ENCODE measurements at regions not wholly inside any gene's neighbourhood (a gene's known extent, or its start where the extent isn't known, plus 50 kb on each side); places are given as distances from the start of the nearest gene placed in this dataset.
"Not testable (repeated sequence)": the region's sequence is repeated elsewhere in the genome, so short reads cannot be mapped to it uniquely, and the experiment has no call there.

DNA sequence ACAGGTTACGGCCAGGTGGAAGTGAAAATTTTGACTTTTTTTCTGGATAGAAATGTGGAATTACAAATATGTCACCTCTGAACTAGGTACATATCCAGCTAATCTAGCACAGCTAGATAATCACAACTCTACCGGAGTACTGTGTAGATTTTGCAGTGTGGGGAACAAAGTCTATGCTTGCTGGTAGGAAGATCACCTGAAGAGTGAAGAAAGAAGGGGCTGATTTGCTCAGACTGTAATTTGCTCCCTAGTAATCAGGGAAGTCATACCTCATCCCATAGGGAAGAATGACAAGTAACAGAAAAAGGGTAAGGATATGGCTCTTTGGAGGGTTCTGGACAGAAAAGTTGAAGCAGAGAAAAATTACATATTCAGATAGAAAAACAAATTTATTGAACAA is 319.6 kb upstream of the TMPRSS15 start:
- DNase-seq: no peak

DNA sequence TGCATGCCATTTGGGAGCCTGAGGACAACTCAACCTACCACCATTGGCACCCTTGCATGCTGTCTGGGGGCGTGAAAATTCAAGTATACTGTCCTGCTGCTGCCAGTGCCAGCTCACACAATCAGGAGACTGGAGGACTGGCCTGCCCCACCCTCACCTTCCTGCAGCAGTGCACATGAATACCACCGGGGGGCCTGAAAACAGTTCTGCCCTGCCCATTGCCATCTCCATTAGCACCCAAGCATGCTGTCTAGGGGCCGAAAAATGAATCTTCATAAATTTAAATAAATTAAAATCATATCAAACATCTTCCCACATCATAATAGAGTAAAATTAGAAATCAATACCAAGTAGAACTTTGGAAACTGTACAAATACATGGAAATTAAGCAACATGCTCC is 322.1 kb upstream of the TMPRSS15 start:
- no peak for DNase-seq

DNA sequence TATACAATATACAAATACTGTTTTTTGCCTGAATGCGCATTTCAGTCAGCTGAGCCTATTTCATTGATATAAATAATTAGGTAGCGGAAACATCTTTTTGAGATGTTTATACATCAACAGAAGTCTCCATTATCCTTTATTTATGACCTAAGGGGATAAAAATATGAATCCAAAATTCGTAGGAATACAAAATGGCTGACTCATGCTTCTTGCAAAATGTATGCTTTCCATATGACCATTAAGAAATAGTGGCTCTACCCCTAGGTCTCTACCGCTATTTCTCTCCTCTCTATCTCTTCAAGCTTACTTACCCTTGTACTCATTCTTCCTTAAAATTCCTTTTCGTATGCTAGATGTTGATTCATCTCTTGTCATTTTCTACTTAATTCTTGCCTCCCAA is 338.4 kb upstream of the TMPRSS15 start:
- DNase-seq: no peak

DNA sequence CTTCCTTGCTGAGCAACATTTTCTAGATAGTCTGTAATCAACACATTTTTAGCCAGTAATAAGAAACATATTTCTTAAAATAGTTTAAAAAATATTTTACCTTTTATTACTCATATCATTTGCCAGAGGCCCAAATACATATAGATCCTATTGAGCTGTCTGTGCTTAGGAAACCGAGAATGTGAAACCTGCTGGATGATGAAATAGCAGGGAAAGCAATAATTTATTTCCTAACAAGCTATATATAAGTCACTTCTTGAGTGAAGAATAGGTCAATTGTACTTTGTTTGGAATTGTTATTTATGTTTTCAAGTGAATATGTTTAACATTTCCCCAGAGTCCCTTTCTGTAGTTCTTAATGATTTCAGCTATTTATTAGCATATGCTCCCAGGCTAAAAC is 339.9 kb upstream of the TMPRSS15 start:
- no peak for DNase-seq

DNA sequence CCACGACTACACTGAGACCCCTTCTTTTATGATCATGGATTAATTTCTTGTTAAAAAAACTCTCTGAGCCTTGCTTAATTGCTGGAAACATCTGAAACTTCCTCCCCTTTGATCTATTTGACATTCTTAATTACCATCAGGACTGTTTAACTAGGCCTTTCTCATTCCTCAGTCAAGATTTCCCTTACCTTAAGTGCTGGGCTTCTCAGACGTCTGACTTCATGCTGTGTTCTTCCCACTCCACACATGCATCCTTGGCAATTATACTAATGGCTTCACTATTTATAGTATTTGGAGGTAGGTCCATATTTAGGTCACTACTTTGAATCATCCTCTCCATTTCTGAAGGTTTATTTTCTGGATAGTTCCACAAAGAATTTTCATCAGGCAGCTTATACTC is 341.3 kb upstream of the TMPRSS15 start:
- no peak for DNase-seq

DNA sequence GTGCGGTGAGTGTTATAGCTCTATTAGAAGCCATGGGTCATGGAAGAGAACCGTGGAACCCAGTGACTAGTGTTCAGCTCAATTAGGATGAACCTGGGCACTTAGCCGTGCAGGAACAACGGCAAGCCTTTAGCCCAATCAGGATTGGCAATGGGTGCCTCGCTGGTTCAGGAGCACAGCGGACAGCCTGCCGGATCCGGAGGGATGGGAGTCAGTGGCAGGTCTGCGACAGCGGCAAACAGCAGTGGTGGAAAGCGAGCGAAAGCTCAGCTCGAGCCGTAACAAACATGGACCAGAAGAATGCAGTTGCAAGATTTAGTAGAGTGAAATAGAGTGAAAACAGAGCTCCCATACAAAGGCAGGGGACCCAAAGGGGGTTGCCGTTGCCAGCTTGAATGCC is 349.3 kb upstream of the TMPRSS15 start:
- not testable (repeated sequence) for DNase-seq

DNA sequence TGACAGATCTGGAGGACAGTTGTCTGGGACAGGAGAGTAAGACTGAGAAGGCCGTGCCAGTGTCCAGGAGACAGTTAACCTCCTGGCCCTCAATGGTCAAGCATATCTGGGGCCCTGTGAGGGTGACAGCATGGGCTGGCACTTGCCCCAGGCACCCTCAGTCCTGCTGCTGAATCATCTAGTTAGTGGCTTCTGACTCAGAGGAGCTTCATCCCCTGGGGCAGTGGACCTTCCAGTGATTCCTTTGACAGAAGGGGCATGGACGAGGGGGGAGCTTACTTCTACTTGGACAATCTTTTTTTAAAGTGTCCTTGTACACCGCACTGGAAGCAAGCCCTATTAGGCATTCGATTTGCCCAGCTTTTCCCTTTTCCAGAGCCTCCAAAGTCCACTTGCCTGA is 352.7 kb upstream of the TMPRSS15 start:
- DNase-seq: not testable (repeated sequence)

DNA sequence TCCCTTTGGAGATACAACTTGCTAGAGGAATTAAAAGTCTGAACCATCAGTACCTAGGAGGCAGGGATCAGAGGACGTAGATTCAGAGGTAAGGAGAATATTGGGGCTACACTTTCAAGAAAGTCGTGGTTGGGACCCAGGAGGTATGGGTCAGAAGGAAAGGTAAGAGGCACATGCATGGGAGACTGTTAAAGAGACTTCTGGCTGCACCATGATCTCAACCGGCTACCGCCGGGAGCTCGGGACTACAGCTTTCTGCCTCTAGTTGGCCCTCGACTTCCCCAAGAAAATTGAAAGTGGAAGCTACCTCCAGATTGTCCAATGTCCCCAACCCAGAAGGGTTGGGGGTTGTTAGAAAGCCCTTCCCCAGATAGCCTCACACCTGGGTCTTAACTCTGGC is 355.7 kb upstream of the TMPRSS15 start:
- DNase-seq: no peak

DNA sequence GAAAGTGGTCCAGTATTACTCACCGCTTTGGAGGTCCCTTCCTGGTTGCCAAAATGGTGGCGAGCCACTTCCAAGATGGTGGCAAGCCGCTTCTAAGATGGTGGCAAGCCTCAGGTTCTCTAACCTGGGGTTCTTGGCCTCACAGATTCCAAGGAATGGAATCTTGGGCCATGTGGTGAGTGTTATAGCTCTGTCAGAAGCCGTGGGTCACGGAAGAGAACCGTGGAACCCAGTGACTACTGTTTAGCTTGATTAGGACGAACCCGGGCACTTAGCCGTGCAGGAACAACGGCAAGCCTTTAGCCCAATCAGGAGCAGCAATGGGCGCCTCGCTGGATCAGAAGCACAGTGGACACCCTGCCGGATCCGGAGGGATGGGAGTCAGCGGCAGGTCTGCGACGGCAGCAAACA is 356.2 kb upstream of the TMPRSS15 start:
- DNase-seq: no peak

DNA sequence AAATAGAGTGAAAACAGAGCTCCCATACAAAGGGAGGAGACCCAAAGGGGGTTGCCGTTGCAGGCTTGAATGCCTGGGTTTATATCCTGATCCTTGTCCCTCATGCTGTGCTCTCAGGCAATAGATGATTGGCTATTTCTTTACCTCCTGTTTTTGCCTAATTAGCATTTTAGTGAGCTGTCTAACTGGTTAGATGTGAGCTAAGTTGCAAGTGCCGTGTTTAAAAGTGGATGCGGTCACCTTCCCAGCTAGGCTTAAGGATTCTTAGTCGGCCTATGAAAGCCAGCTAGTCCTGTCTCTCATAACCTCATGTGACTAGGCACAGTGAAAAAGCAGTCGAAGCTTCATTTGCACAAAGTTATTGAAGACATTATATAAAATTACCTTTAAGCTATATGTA is 356.7 kb upstream of the TMPRSS15 start:
- DNase-seq: no peak

DNA sequence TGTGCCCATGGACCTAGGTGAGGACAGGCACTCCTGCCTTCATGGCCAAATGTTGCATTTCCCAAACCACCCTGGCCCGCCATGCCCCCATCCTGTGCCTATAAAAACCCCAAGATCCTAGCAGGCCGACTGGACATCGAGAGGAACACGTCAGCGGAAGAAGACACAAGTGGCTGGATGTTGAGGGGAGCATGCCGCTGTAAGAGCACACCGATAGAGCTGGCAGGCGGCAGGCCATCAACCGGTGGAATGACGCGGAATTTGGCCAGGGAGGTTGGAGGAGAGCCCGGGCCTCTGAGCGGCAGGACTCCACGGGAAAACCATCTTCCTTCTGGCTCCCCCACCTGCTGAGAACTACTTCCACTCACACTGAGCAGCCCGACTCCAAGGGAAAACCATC is 361.1 kb upstream of the TMPRSS15 start:
- no peak for DNase-seq

DNA sequence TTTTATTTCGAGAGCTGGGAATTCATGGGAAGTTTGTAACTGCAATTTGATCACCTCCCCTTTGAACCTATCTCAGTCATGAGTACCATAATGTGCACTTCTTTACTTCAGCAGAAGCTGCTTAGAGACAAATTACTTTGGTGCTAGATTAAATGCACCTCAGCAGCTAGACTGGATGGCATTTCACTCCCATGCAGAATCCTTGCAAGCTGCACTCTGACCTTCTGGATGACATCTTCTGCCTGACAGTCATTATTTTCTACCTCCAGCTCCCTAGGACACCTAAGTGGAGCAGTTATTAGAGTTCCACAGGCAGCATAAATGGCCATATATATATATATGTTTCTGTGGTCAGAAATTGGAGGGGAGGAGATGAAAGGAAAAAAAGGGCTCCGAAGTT is 366.0 kb upstream of the TMPRSS15 start:
- no peak for DNase-seq

DNA sequence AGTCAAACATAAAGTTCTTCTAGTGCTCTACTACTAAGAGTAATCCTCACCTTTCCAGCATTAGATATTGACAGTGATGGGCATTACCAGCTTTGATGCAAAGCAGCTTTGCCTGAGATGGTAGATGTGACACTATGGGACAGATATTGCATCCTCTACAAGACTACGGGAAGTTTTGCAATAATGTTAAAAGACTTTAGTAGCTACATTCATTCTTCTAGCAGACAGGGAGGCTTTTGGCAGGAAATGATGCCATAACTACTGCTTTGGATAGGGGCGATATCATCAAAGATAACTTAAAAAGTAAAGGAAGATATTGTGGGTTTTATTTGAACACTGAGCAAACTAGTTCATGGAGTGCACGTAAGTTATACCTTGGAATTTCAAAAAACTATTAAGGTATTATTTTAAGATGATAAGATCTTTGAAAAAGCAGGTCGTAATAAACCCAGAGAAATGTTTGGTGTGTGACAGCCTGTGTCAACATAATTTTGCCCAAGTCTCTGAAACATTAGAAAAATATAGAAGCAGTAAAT is 368.3 kb upstream of the TMPRSS15 start:
- DNase-seq: no peak

DNA sequence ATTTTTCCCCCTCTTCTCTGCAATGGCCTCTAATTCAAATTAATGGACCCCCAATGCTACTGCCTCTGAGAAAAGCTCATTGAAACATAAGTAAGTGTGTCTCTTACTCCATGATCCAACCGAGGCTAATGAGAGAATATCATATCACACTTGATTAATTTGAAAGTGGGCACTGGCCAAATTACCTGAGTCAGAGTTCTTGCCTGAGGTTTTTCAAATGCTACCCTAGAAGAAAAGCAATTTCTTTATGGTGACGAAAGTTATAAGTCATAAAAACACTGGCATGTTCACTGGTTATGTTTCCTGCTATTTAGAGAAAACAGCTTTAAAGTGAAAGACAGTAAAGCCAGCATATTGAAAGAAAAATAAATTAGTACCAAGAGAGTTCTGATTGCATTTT is 368.8 kb upstream of the TMPRSS15 start:
- no peak for DNase-seq

DNA sequence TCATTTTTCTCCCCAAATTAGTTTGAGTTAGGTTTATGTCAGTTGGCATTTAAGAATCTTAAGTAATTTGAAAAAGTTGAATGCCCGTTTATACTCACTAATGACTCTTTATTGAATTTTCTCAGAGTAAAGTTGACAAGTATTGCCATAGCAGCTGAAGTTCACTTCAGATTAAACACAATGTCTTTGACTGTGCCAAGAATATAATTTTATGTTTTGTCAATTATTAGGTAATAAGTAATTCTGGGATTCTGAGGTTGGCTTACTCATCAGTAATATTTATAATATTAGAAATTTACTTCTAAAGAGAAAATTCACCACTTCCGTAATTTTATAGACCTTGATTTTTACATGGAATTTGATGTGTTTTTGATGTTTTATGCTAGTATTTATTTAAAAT is 369.3 kb upstream of the TMPRSS15 start:
- no peak for DNase-seq

DNA sequence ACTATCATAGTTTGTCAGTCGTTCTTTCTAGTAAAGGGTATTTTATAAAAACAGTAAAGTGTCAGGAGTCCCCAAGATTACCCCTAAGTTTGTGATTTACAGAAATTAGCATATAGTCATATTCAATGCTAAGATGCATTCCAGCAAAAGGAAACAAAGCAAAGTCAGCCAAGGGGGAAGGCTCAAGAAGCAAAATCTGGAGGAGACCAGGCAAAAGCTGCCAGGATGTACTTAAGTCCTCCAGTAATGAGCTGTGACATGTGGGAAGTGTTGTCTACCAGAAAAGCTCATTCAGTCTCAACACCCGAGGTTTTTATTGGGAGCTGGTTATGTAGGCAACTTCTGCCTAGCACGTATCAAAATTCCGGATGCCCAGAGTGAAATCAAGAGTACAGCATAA is 373.4 kb upstream of the TMPRSS15 start:
- no peak for DNase-seq

DNA sequence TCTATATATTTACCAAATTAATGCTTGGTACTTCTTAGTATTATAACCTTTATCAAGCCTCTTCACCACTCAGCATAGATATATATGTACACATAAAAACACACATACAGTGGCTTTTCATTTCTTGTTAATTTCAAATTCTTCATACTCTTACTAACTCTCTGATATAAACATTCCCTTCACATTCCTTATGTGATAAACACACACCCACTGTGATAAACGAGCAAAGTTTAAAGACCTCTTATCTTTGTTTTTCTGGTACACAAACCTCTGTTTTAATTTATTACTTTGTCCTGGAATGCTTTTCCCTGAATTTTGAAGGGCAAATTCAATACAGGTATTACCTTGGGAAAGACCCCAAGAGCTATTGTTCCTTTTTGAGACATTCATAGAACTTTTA is 379.1 kb upstream of the TMPRSS15 start:
- no peak for DNase-seq

DNA sequence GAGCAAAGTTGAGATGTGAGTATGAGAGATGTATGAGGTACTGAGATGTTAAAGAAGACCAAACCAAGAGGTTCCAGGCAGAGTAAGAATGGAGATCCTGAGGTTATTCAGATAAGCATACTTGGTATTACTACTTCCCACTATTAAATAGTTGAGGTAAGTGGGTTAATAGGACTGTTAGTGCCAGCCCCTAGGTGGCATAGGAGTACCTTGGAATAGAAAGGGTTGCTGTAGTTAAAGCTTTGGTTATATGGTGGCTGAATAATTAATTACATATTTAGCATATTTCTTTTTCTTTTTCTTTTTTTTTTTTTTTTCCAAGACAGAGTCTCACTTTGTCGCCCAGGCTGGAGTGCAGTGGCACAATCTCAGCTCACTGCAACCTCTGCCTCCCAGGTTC is 397.9 kb upstream of the TMPRSS15 start:
- DNase-seq: no peak

DNA sequence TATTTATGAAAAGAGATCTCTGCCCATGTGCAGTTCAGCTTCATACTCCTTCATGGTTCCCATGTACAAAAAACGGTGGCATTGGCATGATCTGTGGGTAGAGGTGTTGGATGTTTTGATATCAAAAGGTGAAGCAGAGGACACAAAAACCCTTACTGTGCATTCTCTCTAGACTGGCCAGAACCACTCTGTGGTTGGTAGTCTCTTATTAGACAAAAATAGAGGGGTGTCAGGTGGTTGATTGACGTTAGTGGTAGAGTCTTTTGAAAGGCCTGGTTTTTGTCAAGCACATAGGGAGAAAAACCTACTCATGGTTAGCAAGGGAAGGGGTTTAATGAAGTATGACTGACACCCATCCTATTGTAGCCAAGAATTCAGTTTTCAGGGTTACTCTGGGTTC is 400.0 kb upstream of the TMPRSS15 start:
- no peak for DNase-seq

DNA sequence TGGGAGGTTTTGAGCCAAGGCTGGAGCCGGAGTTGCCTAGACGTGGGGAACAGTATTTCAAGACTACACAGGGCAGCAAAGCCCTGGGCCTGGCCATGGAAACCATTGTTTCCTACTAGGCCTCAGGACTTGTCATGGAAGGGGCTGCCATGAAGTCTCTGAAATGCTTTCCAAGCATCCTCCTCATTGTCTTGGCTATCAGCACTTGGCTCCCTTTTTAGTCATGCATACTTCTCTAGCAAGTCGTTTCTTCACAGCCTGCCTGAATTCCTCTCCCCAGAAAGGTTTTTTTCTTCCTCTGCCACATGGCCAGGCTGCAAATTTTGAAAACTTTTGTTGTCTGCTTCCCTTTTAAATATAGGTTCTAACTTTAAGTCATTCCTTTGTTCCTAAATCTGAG is 406.6 kb upstream of the TMPRSS15 start:
- no peak for DNase-seq

DNA sequence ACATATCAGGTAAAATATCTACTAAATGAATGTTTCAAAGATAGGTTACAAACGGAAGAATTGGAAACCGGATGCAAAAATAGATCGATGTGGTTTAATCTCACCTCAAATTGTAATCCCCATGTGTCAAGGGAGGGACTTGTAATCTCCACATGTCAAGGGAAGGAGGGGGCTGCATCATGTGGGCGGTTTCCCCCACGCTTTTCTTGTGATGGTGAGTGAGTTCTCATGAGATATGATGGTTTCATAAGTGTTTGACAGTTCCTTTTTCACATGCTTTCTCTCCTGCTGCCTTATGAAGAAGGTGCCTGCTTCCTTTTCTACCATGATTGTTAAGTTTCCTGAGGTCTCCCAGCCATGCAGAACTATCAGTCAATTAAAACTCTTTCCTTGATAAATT is 408.7 kb upstream of the TMPRSS15 start:
- no peak for DNase-seq

DNA sequence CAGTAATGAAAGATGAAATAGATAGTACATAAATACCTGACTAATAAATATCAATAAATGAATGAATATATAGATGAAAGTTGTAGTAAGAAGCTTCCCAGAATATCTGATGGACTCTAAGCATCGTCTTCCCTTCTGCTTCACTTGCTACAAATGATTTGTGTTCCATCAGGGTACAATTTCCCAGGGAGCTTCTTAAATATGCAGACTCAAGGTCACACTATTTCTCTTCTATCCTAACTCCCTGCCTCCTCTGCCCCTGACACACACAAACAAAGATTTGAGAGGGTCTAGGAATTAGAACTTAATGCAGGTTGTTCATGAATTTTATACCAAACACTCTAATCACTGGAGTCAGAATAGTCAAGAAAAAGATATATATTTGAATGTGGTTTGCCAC is 415.9 kb upstream of the TMPRSS15 start:
- no peak for DNase-seq

DNA sequence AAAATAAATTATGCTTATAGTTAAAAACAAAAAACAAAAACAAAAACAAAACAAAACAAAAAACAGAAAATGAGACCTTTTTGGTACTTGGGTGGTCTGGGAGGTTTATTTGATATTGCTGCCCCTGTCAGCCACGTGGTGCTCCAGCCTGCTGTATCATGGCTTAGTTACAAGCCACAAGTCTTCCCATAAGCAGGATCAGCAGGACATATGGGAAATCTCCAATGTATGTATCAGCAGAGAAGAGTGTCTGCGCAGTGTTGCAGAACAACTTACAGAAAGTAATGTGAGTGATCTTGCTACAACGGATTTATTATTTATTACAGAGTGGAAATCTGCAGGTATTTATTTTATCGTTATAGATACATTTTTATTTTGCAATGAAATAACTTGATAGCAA is 423.0 kb upstream of the TMPRSS15 start:
- DNase-seq: no peak

DNA sequence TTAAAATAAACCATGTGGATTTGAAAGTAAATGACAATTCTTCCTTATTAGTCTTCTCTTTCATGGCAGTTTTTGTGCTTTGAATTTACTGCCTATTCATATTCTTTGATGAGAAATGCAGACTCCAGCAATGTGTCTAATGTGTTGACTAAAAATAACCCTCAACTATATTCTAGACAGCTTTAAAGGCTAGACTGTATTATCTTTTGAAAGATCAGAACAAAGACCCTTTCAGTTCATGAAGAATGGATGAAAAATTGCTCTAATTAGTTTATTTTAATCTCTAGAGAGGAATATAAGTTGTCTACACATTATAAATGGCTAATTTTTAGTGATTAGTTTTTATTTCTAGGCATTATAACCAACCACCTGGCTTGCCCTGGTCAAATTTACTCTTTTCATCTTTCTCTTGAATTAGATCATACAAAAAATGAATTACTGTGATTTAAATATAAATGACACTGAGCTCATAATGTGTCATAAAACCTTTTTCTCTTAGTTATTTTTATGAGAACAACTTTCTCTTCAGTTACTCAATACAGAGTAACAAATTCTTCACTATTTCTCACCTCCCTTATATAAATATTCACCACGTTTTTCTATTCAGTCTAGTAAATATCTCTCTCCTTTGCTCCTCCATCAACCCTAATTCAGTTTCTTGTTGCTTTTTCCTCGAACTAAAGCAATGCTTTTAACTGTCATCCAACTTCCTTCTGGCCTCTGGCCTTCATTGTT is 428.5 kb upstream of the TMPRSS15 start:
- DNase-seq: no peak

DNA sequence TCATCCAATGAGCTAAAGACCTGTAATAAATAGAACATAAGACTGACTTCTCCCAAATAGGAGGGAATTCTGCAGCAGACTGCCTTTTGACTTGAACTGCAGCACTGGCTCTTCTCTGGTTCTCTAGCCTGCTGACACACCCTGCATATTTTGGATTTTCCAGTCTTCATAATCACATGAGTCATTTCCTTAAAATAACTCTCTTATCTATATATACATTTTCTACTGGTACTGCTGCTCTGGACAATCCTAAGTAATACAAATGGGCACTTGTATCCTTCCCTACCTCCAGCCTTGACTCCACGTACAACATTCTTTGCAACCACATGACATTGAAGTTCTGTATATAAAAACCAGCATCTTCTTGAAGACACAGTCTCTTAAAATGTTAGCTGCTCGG is 429.4 kb upstream of the TMPRSS15 start:
- DNase-seq: no peak
